ENCODE measurements at regions not wholly inside any gene's neighbourhood (a gene's known extent, or its start where the extent isn't known, plus 50 kb on each side); places are given as distances from the start of the nearest gene placed in this dataset.

- no peak for TF ChIP-seq CTCF (IDR thresholded peaks at IDR 0.05)
- no peak for TF ChIP-seq POLR2A (IDR thresholded peaks at IDR 0.05)
Measured at GRCh38 chr12:92549516-92549915, 153.3 kb upstream of the PLEKHG7 start.

Measured in heart left ventricle (tissue), 13 donors.